AG10803 (cell line): ENCODE measurements at regions not wholly inside any gene's neighbourhood (a gene's known extent, or its start where the extent isn't known, plus 50 kb on each side); places are given as distances from the start of the nearest gene placed in this dataset.

Source experiments
- DNase-seq: peaks from one replicate; pipeline ENCODE4 v3.0.0; 2010; ENCODE audit warnings: low read depth
- H3K4me3 ChIP-seq: 2 replicates; pipeline ENCODE4 v1.5.1; 2011; ENCODE audit warnings: mild to moderate bottlenecking, low read length, control low read depth
- CTCF ChIP-seq: conservative IDR thresholded peaks from 2 replicates; pipeline ENCODE4 v1.5.1; 2011; ENCODE audit warnings: mild to moderate bottlenecking, low read length, control low read depth, inconsistent platforms

GRCh38 chr3:171974986-171975837, 64.2 kb upstream of the FNDC3B start:
- H3K4me3 ChIP-seq, result no peak overlapping the region
- TF ChIP-seq CTCF, result no peak
- peak; percentile 68 for DNase-seq

GRCh38 chr3:171976526-171976925, 62.9 kb upstream of the FNDC3B start:
- DNase-seq, result peak; percentile 59
- no peak for TF ChIP-seq CTCF
- no peak overlapping the region for H3K4me3 ChIP-seq

GRCh38 chr3:171977441-171977840, 61.9 kb upstream of the FNDC3B start:
- H3K4me3 ChIP-seq, result no peak overlapping the region

GRCh38 chr3:171977860-171978259, 61.5 kb upstream of the FNDC3B start:
- H3K4me3 ChIP-seq, result no peak overlapping the region
- TF ChIP-seq CTCF, result no peak
- DNase-seq, result no peak

More at GRCh38 chr3:171977441-171977840, 61.9 kb upstream of the FNDC3B start:
- DNase-seq, result no peak
- no peak for TF ChIP-seq CTCF

GRCh38 chr3:171978390-171978789, 61.0 kb upstream of the FNDC3B start:
- TF ChIP-seq CTCF, result no peak
- H3K4me3 ChIP-seq, result no peak overlapping the region
- no peak for DNase-seq

GRCh38 chr3:171979081-171979480, 60.3 kb upstream of the FNDC3B start:
- no peak for TF ChIP-seq CTCF
- no peak for DNase-seq
- no peak overlapping the region for H3K4me3 ChIP-seq

- TF ChIP-seq CTCF, result no peak
- peak; percentile 36 for DNase-seq
- no peak overlapping the region for H3K4me3 ChIP-seq
Observed at GRCh38 chr3:171980578-171981270, 58.7 kb upstream of the FNDC3B start.
